Hepatocyte (in vitro differentiated cells): ENCODE measurements at regions not wholly inside any gene's neighbourhood (a gene's known extent, or its start where the extent isn't known, plus 50 kb on each side); places are given as distances from the start of the nearest gene placed in this dataset.

Source experiments
- EZH2 ChIP-seq: fragments of 200-600 bp; sonication (generic); IDR thresholded peaks from 2 replicates; pipeline ENCODE4 v1.6.1; 2016; ENCODE audit warnings: antibody characterized with exemption, mild to moderate bottlenecking, borderline replicate concordance
- EZH2phosphoT487 ChIP-seq: fragments of 200-600 bp; sonication (generic); IDR thresholded peaks from one replicate; pipeline ENCODE4 v1.6.1; 2018; ENCODE audit warnings: antibody characterized with exemption, mild to moderate bottlenecking, low read depth, moderate library complexity; ENCODE audit not compliant: unreplicated experiment, severe bottlenecking
- TF ChIP-seq, protein P1 (sequence below): fragments of 200-600 bp; sonication (generic); IDR thresholded peaks from 2 replicates; pipeline ENCODE4 v1.5.1; 2016; ENCODE audit warnings: antibody characterized with exemption, mild to moderate bottlenecking; ENCODE audit not compliant: poor library complexity

DNA sequence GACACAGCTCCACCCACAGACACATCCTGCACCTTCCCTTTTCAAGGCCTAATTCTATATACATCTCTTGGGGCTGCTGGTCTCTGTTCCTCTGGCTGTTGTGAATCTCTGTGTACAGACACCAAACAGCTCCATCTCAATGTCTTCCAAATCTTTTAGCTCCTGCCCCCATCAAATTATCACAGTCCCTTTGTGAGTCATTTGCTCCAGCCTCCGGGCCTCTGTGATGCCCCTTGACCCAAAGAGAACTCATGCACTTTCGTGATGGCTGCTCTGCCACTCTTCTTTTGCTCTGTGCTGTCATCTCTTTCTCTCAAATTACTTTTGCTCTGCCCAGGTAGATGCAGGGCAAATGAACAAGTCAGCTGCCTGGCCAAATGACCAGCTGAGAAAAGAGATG is 369.0 kb upstream of the CDIN1 start:
- TF ChIP-seq, protein P1, sequence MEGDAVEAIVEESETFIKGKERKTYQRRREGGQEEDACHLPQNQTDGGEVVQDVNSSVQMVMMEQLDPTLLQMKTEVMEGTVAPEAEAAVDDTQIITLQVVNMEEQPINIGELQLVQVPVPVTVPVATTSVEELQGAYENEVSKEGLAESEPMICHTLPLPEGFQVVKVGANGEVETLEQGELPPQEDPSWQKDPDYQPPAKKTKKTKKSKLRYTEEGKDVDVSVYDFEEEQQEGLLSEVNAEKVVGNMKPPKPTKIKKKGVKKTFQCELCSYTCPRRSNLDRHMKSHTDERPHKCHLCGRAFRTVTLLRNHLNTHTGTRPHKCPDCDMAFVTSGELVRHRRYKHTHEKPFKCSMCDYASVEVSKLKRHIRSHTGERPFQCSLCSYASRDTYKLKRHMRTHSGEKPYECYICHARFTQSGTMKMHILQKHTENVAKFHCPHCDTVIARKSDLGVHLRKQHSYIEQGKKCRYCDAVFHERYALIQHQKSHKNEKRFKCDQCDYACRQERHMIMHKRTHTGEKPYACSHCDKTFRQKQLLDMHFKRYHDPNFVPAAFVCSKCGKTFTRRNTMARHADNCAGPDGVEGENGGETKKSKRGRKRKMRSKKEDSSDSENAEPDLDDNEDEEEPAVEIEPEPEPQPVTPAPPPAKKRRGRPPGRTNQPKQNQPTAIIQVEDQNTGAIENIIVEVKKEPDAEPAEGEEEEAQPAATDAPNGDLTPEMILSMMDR = no peak
- no peak for TF ChIP-seq EZH2phosphoT487
- no peak for TF ChIP-seq EZH2
